ENCODE measurements at regions not wholly inside any gene's neighbourhood (a gene's known extent, or its start where the extent isn't known, plus 50 kb on each side); places are given as distances from the start of the nearest gene placed in this dataset.

DNA sequence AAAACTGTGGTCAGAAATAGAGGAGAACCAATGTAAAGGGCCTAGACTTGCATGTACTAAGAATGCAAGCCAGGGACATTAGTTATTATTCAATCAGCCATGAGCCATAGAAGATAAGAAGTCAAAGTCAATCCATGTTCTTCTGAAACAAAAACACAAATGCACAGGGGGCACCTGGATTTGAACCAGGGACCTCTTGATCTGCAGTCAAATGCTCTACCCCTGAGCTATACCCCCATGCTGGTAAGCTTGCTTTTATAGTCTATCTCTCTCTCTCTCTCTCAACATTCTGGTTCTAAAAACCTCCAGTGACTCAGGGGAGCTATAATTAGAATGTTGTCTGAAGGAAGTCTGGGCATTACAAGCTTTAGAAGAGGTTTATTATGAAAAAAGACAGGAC, 85.6 kb upstream of the ACP3 start:
- no peak for TF ChIP-seq TAF1 (IDR thresholded peaks at IDR 0.05; ENCODE audit: borderline replicate concordance, low read depth, low read length)
- no peak for TF ChIP-seq POLR2AphosphoS5 (IDR thresholded peaks at IDR 0.05; ENCODE audit: low read depth, low read length)
- TF ChIP-seq POLR2A (IDR thresholded peaks at IDR 0.05; ENCODE audit: low read depth, low read length): no peak
